OCI-LY1 (cell line): ENCODE measurements at regions not wholly inside any gene's neighbourhood (a gene's known extent, or its start where the extent isn't known, plus 50 kb on each side); places are given as distances from the start of the nearest gene placed in this dataset.

Experiments
- H2AFZ ChIP-seq: fragments of 200-600 bp; sonication (generic), shearing (Covaris generic); 2 replicates; pipeline ENCODE4 v1.6.0; 2014; ENCODE audit warnings: antibody characterized with exemption, mild to moderate bottlenecking, low read length
- H3F3A ChIP-seq: fragments of 200-600 bp; sonication (generic), shearing (Covaris generic); 2 replicates; pipeline ENCODE4 v1.6.0; 2014; ENCODE audit warnings: mild to moderate bottlenecking, antibody characterized with exemption, low read length, moderate library complexity; ENCODE audit not compliant: insufficient read depth
- H3K27ac ChIP-seq: fragments of 200-600 bp; sonication (generic); 2 replicates; pipeline ENCODE4 v1.5.1; 2014; ENCODE audit warnings: low read length, mixed run types, mild to moderate bottlenecking, low read depth; ENCODE audit not compliant: poor library complexity, severe bottlenecking
- H3K27me3 ChIP-seq: fragments of 200-600 bp; sonication (generic); 2 replicates; pipeline ENCODE4 v1.6.0; 2014; ENCODE audit warnings: antibody characterized with exemption, mild to moderate bottlenecking, low read length, moderate library complexity; ENCODE audit not compliant: insufficient read depth
- H3K36me3 ChIP-seq: fragments of 200-600 bp; sonication (generic); 2 replicates; pipeline ENCODE4 v1.6.1; 2014; ENCODE audit warnings: mild to moderate bottlenecking, antibody characterized with exemption, low read length, moderate library complexity, mixed read lengths; ENCODE audit not compliant: insufficient read depth
- H3K4me1 ChIP-seq: fragments of 200-600 bp; sonication (generic); 2 replicates; pipeline ENCODE4 v1.5.1; 2014; ENCODE audit warnings: mild to moderate bottlenecking, low read length, moderate library complexity; ENCODE audit not compliant: insufficient read depth, severe bottlenecking
- H3K4me2 ChIP-seq: fragments of 200-600 bp; sonication (generic), shearing (Covaris generic); 2 replicates; pipeline ENCODE4 v1.6.1; 2014; ENCODE audit warnings: low read length
- H3K4me3 ChIP-seq: fragments of 200-600 bp; sonication (generic); 2 replicates; pipeline ENCODE4 v1.5.1; 2014; ENCODE audit warnings: low read length, low read depth, mild to moderate bottlenecking, mixed read lengths; ENCODE audit not compliant: poor library complexity, severe bottlenecking
- H3K79me2 ChIP-seq: fragments of 200-600 bp; shearing (Covaris generic); 2 replicates; pipeline ENCODE4 v1.6.1; 2016; ENCODE audit warnings: mixed run types, low read length, mixed read lengths; ENCODE audit not compliant: insufficient read depth
- H3K9ac ChIP-seq: fragments of 200-600 bp; sonication (generic), shearing (Covaris generic); 2 replicates; pipeline ENCODE4 v1.6.1; 2014; ENCODE audit warnings: mild to moderate bottlenecking, low read length, mixed read lengths
- H3K9me2 ChIP-seq: fragments of 200-600 bp; sonication (generic), shearing (Covaris generic); 2 replicates; pipeline ENCODE4 v1.6.1; 2014; ENCODE audit warnings: low read depth, mild to moderate bottlenecking, low read length, mixed read lengths
- H3K9me3 ChIP-seq: fragments of 200-600 bp; shearing (Covaris generic); 2 replicates; pipeline ENCODE4 v1.6.1; 2014; ENCODE audit warnings: low read length, mixed read lengths
- H4K20me1 ChIP-seq: fragments of 200-600 bp; sonication (generic), shearing (Covaris generic); 2 replicates; pipeline ENCODE4 v1.6.0; 2016; ENCODE audit warnings: mild to moderate bottlenecking, low read length; ENCODE audit not compliant: insufficient read depth
- EZH2 ChIP-seq: fragments of 200-600 bp; sonication (generic), shearing (Covaris generic); IDR thresholded peaks from 2 replicates; pipeline ENCODE4 v1.8.0; 2017; ENCODE audit warnings: borderline replicate concordance, mixed run types, mild to moderate bottlenecking, antibody characterized with exemption, low read length, moderate library complexity, mixed read lengths
- TF ChIP-seq, protein P1 (sequence below): fragments of 200-600 bp; sonication (generic), shearing (Covaris generic); IDR thresholded peaks from 2 replicates; pipeline ENCODE4 v1.5.1; 2017; ENCODE audit warnings: mild to moderate bottlenecking, antibody characterized with exemption, low read length, moderate library complexity, mixed read lengths

DNA sequence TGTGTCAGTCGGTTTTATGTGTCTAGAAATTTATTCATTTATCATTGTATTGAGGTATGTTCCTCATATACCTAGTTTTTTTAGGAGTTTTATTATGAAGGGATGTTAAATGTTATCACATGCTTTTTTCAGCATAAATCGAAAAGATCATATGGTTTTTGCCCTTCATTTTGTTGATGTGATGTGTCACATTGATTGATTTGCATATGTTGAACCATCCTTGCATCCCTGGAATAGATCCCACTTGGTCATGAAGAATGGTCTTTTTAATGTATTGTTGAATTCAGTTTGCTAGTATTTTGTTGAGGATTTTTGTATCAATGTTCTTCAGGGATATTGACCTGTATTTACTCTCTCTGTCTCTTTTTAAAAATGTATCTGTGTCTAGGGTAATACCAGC lies 230.3 kb downstream of the RAP2B start:
- Histone ChIP-seq H3K9me3 (no peaks in the 10 kb centered on the region), H3F3A (no peaks in the 10 kb centered on the region), H3K4me1 (no peaks in the 10 kb centered on the region), H3K27me3 (no peaks in the 10 kb centered on the region), H3K27ac (no peak overlapping the region), H3K79me2 (no peaks in the 10 kb centered on the region), H3K4me2 (no peak overlapping the region), H3K9me2 (no peaks in the 10 kb centered on the region), H3K9ac (no peak overlapping the region), H2AFZ (no peak overlapping the region), H3K4me3 (no peak overlapping the region), H3K36me3 (no peaks in the 10 kb centered on the region), H4K20me1 (no peaks in the 10 kb centered on the region)
- TF ChIP-seq, protein P1, sequence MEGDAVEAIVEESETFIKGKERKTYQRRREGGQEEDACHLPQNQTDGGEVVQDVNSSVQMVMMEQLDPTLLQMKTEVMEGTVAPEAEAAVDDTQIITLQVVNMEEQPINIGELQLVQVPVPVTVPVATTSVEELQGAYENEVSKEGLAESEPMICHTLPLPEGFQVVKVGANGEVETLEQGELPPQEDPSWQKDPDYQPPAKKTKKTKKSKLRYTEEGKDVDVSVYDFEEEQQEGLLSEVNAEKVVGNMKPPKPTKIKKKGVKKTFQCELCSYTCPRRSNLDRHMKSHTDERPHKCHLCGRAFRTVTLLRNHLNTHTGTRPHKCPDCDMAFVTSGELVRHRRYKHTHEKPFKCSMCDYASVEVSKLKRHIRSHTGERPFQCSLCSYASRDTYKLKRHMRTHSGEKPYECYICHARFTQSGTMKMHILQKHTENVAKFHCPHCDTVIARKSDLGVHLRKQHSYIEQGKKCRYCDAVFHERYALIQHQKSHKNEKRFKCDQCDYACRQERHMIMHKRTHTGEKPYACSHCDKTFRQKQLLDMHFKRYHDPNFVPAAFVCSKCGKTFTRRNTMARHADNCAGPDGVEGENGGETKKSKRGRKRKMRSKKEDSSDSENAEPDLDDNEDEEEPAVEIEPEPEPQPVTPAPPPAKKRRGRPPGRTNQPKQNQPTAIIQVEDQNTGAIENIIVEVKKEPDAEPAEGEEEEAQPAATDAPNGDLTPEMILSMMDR, result no peak
- no peak for TF ChIP-seq EZH2

DNA sequence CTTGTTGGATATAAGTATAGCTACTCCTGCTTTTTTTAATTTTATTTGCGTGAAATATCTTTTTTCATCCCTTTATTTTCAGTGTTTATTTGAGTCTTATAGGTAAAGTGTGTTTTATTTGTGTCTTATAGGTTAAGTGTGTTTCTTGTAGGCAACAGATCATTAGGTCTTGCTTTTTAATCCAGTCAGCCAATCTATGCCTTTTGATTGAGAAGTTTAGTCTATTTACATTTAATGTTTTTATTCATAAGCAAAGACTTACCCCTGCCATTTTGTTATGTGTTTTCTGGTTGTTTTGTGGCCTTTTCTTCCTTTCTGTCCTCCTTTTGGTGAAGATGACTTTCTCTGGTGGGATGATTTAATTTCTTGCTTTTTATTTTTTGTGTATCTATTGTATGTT lies 232.0 kb downstream of the RAP2B start:
- Histone ChIP-seq H3K4me1 (no peaks in the 10 kb centered on the region), H3K9me2 (no peaks in the 10 kb centered on the region), H4K20me1 (no peaks in the 10 kb centered on the region), H3K79me2 (no peaks in the 10 kb centered on the region), H3K27ac (no peak overlapping the region), H2AFZ (no peak overlapping the region), H3K4me2 (no peak overlapping the region), H3K27me3 (no peaks in the 10 kb centered on the region), H3F3A (no peaks in the 10 kb centered on the region), H3K9me3 (no peaks in the 10 kb centered on the region), H3K9ac (no peak overlapping the region), H3K36me3 (no peaks in the 10 kb centered on the region), H3K4me3 (no peak overlapping the region)
- TF ChIP-seq, protein P1, result no peak
- TF ChIP-seq EZH2, result no peak

GRCh38 chr3:153396581-153396980 lies 234.6 kb downstream of the RAP2B start:
- TF ChIP-seq, protein P1, result no peak
- no peak for TF ChIP-seq EZH2
- Histone ChIP-seq H3K36me3 (no peaks in the 10 kb centered on the region), H2AFZ (no peak overlapping the region), H3K4me3 (no peak overlapping the region), H3K9me2 (no peaks in the 10 kb centered on the region), H3F3A (no peaks in the 10 kb centered on the region), H3K4me2 (no peak overlapping the region), H3K4me1 (no peaks in the 10 kb centered on the region), H3K79me2 (no peaks in the 10 kb centered on the region), H3K9ac (no peak overlapping the region), H3K27ac (no peak overlapping the region), H3K9me3 (no peaks in the 10 kb centered on the region), H3K27me3 (no peaks in the 10 kb centered on the region), H4K20me1 (no peaks in the 10 kb centered on the region)
